Activated CD4-positive, alpha-beta memory T cell treated with anti-CD3 and anti-CD28 coated beads, Interleukin-2, amount 10 ng/mL, durations not matched to agents 7 days and 5 days (primary cell): ENCODE measurements at regions not wholly inside any gene's neighbourhood (a gene's known extent, or its start where the extent isn't known, plus 50 kb on each side); places are given as distances from the start of the nearest gene placed in this dataset.
"Not testable (repeated sequence)": the region's sequence is repeated elsewhere in the genome, so short reads cannot be mapped to it uniquely, and the experiment has no call there.

Experiments used
- CTCF ChIA-PET: fragments of 350-600 bp; sonication (Branson Sonifier 250); formaldehyde crosslinking; loops from one replicate; lab custom pipeline; 2021; ENCODE audit warnings: antibody characterized with exemption, inconsistent platforms; lab: Charles Lee
- POLR2A ChIA-PET: fragments of 350-600 bp; sonication (Branson Sonifier 250); formaldehyde crosslinking; loops from one replicate; lab custom pipeline; 2021; ENCODE audit warnings: antibody characterized with exemption; lab: Charles Lee
- DNase-seq: peaks from one replicate; pipeline ENCODE4 v3.0.0-alpha.2; 2020
- H3K27ac Mint-ChIP-seq: one replicate; pipeline ENCODE4 v1.8.0; 2021; ENCODE audit warnings: mild to moderate bottlenecking, mixed read lengths
- H3K27me3 Mint-ChIP-seq: one replicate; pipeline ENCODE4 v1.8.0; 2021; ENCODE audit warnings: mixed read lengths
- H3K36me3 Mint-ChIP-seq: one replicate; pipeline ENCODE4 v1.8.0; 2021; ENCODE audit warnings: low read depth, mixed read lengths
- H3K4me1 Mint-ChIP-seq: one replicate; pipeline ENCODE4 v1.8.0; 2021; ENCODE audit warnings: mixed read lengths
- H3K4me3 Mint-ChIP-seq: one replicate; pipeline ENCODE4 v1.8.0; 2021; ENCODE audit warnings: mild to moderate bottlenecking, mixed read lengths
- H3K9me3 Mint-ChIP-seq: one replicate; pipeline ENCODE4 v1.8.0; 2021; ENCODE audit warnings: mixed read lengths

GRCh38 chr21:33967086-33967571 lies 51.5 kb upstream of the ATP5PO start:
- Mint-ChIP-seq H3K9me3 (peaks cover 6% of the 10 kb centered on the region), H3K27ac (no peak overlapping the region), H3K4me1 (peaks cover 16% of the 10 kb centered on the region), H3K36me3 (peaks cover 64% of the 10 kb centered on the region), H3K4me3 (no peak overlapping the region), H3K27me3 (no peaks in the 10 kb centered on the region)
- ChIA-PET POLR2A (interaction anchor here (1.1 to 16.4 kb wide), 3 partner anchors 9 to 36 kb away, joined by 3 to 270 read pairs (median 6); no protein-coding TSS in a partner anchor), CTCF (interaction anchor here (1.7 kb wide), 1 partner anchor 18 kb away, joined by 4 read pairs; no protein-coding TSS in a partner anchor)
- DNase-seq = no peak

GRCh38 chr21:33966324-33966949 lies 50.8 kb upstream of the ATP5PO start:
- H3K4me3 Mint-ChIP-seq = no peak overlapping the region
- ChIA-PET POLR2A (interaction anchor here (0.5 to 16.4 kb wide), 4 partner anchors 9 to 313 kb away, joined by 3 to 270 read pairs (median 4); no protein-coding TSS in a partner anchor), CTCF (no interaction called here)
- no peak for DNase-seq
- peaks cover 9% of the 10 kb centered on the region for H3K9me3 Mint-ChIP-seq
- peaks cover 10% of the 10 kb centered on the region for H3K4me1 Mint-ChIP-seq
- no peaks in the 10 kb centered on the region for H3K27me3 Mint-ChIP-seq
- H3K36me3 Mint-ChIP-seq = peaks cover 64% of the 10 kb centered on the region
- no peak overlapping the region for H3K27ac Mint-ChIP-seq

- DNase-seq, H3K4me3 Mint-ChIP-seq, H3K27ac Mint-ChIP-seq, CTCF ChIA-PET, H3K4me1 Mint-ChIP-seq, H3K27me3 Mint-ChIP-seq: not testable (repeated sequence)
- H3K36me3 Mint-ChIP-seq = peaks cover 61% of the 10 kb centered on the region
- POLR2A ChIA-PET = interaction anchor here (1.4 to 16.4 kb wide), 2 partner anchors 10 to 15 kb away, joined by 6 to 270 read pairs; no protein-coding TSS in a partner anchor
- H3K9me3 Mint-ChIP-seq = peaks cover 14% of the 10 kb centered on the region
These were observed 50.1 kb upstream of the ATP5PO start for GRCh38 chr21:33965662-33966061.
